Body of pancreas (tissue), 4 donors: ENCODE measurements at regions not wholly inside any gene's neighbourhood (a gene's known extent, or its start where the extent isn't known, plus 50 kb on each side); places are given as distances from the start of the nearest gene placed in this dataset.

ENCODE experiments used
- POLR2A ChIP-seq, 3 donors: fragments of 450-650 bp; IDR thresholded peaks; one replicate each; pipeline ENCODE4 v1.6.1; 2016; ENCODE audit warnings: antibody characterized with exemption in 3 of 3, mild to moderate bottlenecking in 2 of 3
- TF ChIP-seq, protein P1 (sequence below), 7 experiments: fragments of 450-650 bp in 4 of 7; fragments of 200-600 bp in 3 of 7; sonication (generic) in 3 of 7; IDR thresholded peaks; one replicate each; pipeline ENCODE4 v1.5.1; 2016 to 2019; ENCODE audit warnings: antibody characterized with exemption in 7 of 7

GRCh38 chr17:33639103-33639880, 346.2 kb upstream of the ASIC2 start:
- TF ChIP-seq, protein P1, sequence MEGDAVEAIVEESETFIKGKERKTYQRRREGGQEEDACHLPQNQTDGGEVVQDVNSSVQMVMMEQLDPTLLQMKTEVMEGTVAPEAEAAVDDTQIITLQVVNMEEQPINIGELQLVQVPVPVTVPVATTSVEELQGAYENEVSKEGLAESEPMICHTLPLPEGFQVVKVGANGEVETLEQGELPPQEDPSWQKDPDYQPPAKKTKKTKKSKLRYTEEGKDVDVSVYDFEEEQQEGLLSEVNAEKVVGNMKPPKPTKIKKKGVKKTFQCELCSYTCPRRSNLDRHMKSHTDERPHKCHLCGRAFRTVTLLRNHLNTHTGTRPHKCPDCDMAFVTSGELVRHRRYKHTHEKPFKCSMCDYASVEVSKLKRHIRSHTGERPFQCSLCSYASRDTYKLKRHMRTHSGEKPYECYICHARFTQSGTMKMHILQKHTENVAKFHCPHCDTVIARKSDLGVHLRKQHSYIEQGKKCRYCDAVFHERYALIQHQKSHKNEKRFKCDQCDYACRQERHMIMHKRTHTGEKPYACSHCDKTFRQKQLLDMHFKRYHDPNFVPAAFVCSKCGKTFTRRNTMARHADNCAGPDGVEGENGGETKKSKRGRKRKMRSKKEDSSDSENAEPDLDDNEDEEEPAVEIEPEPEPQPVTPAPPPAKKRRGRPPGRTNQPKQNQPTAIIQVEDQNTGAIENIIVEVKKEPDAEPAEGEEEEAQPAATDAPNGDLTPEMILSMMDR (IDR thresholded peaks at IDR 0.05): no peak
- TF ChIP-seq POLR2A (IDR thresholded peaks at IDR 0.05): no peak
